GM18508 (cell line): ENCODE measurements at regions not wholly inside any gene's neighbourhood (a gene's known extent, or its start where the extent isn't known, plus 50 kb on each side); places are given as distances from the start of the nearest gene placed in this dataset.

Experiments used
- ATAC-seq: cut with Tn5 transposase; IDR thresholded peaks from one replicate; pipeline ENCODE4 v1.9.1; 2021; ENCODE audit warnings: moderate number of reproducible peaks; ENCODE audit not compliant: insufficient read depth, unreplicated experiment

DNA sequence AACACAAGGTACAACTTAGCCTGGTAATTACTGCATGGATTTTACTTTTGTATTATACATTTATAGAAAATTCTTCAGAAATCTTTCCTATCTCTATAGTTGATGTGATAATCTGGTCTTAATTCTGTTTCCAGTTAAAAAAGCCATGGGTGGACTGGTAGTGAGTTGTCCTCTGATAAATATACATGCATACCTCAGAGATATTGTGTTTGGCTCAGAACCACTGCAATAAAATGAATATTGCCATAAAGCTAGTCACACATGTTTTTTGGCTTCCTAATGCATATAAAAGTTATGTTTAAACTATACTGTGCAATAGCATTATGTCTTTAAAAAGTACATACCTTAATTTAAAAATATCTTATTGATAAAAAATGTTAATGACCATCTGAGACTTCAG, 708.6 kb upstream of the MARCKS start:
- no peak for ATAC-seq

DNA sequence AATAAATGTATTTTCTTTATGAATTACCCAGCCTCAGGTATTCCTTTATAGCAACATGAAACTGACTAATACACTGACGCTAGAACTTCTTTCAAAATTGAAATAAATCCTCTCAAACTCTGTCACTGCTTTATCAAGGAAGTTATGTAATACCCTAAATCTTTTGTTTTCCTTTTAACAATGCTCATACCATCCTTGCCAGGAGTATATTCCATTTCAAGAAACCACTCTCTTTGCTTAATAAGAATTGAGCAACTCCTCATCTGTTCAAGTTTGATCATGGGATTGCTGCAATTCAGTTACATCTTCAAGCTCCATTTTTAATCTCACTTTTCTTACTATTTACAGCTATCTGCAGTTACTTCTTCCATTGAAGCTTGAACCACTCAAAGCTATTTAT, 707.6 kb upstream of the MARCKS start:
- ATAC-seq, result no peak

DNA sequence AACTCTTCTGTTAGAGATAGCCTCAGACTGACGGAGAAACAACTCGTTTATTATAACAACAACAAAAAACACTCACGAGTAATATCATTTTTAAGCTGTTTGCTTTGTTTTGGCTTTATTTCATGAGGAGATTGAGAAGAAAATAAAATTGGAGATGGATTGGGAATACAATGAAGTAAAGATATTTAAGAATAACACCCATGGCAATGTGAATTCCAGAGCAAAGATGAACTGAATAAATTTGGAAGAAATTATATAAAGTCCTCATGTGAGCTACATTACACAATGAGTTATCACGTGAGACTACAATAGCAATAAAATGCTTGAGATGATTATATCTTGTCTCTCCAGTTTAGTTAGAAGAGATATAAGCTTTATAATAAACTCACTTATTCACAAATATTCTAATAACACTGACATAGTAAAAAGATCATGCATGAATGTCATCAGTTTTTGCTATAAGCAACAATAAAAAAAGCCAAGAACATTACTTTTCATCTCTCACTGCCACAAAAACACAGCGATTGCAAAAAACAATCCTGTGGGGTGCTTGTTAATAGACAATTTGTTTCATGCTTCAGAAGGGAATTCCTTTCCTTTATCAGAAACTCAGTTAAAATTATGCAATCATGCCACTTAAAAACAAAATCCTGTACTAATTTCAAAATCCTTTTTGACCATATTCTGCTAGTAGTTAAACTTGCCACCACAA, 696.7 kb upstream of the MARCKS start:
- ATAC-seq, result no peak

DNA sequence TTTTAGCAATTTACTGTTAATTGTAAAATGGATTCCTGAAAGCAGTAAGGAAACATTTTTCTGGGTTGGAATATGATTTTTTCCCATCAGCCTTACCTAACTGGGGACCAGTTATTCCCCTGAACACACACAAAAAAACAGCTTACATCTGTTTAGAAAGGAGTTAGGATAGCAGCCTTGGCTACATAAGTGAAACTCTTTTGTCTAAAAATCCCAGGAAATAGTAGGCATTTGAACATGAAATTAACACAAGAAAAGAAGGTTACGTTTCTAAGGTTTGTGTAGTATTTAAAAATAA, 696.2 kb upstream of the MARCKS start:
- no peak for ATAC-seq

DNA sequence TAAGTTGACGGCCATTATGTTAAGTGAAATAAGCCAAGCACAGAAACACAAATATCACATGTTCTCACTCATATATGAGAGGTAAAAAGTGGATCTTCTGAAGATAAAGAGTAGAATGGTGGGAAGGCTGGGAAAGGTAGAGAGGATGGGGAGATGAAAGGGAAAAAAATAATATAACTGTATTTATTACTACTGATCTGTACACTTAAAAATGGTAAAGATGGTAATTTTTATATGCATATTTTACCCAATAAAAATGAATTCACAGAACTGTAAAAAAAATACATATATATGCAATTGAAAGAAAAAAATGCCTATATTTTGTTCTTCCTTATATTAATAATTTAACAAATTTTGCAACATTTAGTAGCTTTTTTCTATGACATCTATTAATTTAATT, 694.4 kb upstream of the MARCKS start:
- ATAC-seq, result no peak

DNA sequence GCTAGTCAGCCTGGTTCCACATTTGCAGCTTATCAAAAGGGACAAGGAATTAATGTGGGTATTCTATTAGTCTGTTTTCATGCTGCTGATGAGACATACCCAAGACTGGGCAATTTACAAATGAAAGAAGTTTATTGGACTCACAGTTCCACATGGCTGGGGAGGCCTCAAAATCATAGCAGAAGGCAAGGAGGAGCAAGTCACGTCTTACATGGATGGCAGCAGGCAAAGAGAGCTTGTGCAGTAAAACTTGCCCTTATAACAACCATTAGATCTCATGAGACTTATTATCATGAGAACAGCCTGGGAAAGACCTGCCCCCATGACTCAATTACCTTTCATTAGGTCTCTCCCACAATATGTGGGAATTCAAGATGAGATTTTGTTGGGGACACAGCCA, 689.1 kb upstream of the MARCKS start:
- no peak for ATAC-seq

DNA sequence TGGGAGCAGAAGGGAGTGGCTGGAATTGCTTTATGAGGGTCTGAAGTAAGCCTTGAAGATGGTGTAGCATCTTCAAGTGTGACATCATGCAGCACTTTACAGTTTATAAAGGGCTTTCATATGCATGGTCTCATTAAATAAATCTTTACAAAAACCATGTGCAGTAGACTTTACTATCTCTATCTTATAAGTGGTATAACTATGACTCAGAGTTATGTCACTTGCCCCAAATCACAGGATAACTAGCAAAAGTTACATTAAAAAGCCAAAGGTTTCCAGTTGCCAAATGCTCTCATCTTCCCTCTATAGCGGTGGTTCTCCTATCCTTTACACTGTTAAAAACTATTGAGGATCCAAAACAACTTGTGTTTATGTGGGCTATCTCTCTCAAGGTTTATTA, 687.7 kb upstream of the MARCKS start:
- no peak for ATAC-seq

DNA sequence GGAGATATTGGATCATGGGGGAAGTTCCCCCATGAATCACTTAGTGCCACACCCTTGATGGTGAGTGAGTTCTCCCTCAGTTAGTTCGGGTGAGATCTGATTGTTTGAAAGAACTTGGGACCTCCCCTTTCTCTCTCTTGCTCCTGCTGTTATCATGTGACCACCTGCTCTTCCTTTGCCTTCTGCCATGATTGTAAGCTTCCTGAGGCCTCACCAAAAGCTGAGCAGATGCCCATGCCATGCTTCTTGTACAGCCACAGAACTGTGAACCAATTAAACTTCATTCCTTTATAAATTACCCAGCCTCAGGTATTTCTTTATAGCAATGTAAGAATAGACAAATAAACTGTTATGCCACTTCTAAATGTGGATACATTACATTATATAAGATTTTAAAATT, 686.7 kb upstream of the MARCKS start:
- no peak for ATAC-seq

DNA sequence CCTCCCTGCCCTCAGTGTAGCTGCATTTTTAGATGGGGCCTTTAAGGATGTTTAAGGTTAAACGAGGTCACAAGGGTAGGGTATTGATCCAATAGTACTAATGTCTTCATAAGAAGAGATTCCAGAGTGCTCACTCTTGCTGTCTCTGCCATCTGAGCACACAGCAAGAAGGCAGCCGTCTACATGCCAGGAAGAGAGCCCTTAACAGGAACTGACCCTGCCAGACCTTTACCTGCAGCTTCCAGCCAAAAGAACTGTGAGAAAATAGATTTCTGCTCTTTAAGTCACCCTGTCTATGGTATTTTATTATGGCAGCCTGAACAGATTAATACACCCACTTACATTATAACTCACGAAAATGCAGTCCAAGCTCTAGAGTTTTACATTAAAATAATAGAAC, 685.3 kb upstream of the MARCKS start:
- no peak for ATAC-seq

DNA sequence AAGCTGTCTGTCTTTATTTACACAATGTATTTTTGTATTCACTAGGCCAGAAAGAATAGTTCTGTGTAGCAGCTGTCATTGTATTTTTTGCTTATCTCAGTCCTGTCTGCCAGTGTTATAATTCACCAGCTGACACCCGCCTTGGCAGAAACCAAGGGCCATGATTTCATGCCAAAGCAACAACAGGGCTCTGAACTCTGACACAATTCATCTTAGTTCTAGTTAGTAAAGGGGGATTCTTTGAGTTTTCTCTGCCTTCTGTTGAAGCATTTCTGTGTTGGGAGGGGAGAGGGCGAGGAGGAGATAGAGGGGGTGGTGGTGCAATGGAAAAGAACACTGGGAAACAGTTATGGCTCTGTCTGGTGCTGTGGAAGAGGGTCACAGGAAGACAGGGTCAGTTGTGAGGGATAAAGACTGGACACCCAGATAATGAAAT, 684.6 kb upstream of the MARCKS start:
- ATAC-seq, result no peak

DNA sequence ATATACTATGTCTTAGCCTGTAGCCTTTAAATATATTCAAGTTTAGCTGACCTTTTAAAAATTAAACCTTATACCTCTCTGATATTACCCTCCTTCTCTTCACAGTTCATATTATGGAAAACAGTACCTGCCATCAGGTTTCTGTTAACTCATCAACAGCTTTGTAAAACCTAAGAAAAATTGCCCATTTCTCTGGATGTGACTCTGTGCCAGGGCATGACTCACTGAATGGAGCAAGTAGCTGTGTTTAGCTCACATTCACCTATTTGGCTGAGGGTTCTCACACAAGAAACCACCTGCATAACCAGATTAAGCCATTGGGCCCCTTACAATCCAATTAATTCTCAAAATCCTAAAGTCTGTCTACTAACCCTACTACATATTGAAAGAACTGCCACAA, 678.8 kb upstream of the MARCKS start:
- ATAC-seq, result no peak

DNA sequence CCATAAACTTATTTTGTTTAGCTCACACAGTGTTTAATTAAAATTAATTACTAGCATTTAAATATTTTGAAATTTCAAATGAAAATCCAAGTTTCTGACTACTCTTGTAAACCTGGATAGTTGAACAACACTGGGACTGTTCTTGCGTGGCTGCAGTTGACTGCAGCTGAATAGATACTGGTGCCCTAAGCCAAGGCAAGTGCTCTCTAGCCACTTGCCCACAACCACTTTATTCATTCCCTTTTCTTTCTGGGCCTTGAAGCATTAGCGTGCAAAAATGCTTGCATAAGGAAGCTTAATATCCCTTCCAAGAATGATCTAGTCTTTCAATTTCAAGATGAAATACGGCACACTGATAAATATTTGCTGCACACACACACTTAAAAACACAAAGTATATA, 676.0 kb upstream of the MARCKS start:
- ATAC-seq, result no peak

DNA sequence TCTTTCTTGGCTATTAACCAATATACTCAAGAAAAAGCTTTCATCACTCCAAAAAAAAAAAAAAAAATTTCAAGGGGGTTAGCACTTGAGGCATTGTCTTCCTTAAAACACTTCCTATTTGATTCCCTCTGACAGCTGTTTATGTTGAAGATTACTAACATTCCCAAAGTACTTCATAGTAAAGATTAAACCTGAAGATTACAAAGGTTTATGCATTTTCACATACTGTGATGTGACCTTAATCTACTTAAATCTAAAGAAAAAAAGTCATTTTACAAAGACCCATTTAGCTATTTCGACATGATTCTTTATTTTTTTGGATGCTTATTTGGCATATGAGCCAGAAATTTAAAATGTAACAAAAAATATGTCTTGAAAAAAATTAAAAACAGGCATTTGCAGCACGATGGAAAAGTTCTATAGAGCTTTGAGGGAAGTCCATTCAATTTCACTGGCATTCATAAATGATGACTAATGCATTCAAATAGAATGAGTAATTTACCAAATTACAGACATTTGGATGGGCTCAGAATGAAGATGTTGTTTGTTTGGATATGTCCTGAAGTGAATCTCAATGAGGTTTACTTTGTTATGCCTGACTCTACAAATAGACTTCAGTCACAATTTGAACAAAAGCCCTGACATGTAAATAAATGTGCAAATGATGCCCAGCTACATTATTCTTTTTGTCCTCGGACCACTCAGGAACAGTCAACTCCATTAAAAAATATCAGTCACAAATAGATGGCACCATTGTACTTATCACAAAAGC, 674.6 kb upstream of the MARCKS start:
- no peak for ATAC-seq

DNA sequence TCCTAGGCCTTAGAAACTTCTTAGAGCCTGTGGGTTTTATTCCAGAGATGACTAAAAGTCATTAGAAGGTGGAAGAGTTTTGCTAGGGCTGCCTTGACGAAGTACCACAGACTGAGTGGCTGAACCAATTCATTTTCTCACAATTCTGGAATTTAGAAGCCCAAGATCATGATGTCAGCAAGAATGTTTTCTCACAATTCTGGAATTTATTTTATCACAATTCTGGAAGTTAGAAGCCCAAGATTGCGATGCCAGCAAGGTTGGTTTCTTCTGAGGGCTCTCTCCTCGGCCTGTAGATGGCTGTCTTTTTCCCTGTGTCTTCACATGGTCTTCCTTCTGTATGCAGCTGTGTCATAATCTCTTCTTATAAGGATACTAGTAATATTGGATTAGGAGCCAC, 672.9 kb upstream of the MARCKS start:
- no peak for ATAC-seq

DNA sequence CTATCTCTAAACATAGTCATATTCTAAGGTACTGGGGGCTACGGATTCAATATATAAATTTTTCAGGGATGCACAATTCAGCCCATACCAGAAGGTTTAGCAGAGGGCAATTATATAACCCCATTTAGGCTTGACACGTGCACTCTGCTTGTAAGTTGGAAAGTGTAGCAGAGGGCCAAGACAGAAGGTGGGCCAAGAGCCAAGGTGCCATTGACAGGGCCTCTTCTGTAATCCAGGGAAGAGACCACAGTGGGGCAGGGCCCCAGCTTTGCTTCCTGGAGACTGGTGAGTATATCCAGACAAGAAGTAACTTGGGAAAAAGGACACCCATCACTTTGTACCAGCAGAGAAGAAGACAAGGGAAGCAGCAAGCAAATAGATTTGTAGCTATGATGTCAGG, 672.4 kb upstream of the MARCKS start:
- no peak for ATAC-seq

DNA sequence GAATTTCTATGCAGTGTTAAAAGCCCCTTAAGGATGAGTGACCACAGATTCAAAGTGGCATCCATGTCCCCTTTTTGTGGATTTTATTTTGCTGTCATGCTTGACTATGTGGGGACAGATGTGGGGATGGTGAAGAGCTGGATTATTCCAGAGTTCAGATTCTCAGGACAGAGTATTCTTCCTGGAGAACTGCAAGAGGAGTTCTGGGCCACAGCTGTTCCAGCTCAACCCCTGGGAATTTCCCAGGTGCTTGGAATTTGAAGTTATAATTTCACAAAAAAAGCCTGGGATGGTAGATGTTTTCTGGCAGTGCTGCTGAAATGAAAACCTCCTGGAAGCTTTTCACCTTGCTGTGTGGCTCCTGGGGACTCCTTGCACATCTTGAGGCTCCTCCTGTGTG, 671.8 kb upstream of the MARCKS start:
- ATAC-seq, result no peak

DNA sequence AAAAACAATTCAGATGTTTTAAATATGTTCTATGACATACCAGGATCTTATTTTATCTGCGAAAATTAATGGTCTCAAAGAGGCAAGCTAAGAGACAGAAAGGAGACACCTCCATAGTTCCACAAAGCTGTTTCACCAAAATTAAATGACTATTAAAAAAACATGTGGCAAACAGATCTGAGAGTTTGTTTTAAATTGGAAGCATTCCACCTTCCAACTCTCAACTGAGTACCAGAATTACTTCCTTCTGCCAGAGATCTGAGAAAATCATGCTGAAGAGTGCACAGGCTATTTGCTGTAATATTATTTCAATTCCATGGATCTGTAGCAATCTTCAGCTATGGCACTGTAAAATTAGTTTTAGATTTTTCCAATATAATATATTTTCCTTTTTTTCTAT, 669.5 kb upstream of the MARCKS start:
- ATAC-seq, result no peak

DNA sequence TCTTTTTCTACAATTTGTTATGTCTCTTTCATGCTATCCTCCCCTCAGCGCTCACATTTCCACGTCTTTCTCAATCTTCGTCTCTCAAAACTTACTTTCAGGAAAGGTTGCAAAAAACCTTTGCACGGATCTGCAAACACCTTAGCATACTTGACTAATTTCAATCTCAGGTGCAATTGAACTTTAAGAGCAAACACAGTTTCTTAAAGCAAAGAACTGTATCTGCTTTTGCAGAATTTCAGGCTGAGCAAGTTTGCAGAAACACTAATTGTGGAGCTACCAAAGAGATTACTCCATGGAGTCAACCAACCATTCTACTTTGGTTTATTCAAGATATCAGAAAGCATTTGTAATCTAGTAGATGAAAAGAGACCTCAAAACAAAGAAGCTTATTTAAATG, 668.2 kb upstream of the MARCKS start:
- ATAC-seq, result no peak

DNA sequence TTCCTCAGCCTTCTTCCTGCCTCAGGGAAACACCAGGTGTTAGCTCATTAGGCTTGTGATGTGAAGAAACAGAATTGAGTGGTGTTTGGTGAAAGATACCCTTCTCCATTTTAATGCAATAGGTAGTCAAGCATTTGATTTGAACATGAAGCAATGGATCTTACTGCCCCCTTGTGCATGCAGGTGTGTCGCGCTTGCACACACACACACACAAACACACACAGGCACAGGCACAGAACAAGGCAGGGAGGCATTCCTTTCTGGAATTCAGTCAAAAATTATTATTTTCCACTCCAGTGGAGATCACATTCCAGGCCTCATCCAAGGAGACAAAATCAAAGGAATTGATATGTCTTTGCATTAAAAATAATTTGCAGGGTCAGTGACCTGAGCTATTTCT, 667.0 kb upstream of the MARCKS start:
- no peak for ATAC-seq

DNA sequence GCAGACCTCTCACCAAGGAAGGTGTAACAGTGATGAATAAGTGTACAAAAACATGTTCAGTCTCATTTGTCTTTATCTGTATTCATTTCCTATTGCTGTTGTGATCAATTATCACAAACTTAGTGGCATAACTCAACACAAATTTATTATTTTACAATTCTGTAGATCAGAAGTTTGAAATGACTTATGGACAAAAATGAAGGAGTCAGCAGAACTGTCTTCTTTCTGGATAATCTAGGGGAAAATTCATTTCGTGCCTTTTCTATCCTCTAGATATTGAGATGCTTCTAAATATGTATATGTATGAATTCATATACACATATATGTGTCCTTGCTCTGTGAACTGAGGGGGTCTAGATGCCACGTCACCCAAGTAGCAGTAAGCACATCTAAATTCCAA, 663.1 kb upstream of the MARCKS start:
- ATAC-seq, result no peak

DNA sequence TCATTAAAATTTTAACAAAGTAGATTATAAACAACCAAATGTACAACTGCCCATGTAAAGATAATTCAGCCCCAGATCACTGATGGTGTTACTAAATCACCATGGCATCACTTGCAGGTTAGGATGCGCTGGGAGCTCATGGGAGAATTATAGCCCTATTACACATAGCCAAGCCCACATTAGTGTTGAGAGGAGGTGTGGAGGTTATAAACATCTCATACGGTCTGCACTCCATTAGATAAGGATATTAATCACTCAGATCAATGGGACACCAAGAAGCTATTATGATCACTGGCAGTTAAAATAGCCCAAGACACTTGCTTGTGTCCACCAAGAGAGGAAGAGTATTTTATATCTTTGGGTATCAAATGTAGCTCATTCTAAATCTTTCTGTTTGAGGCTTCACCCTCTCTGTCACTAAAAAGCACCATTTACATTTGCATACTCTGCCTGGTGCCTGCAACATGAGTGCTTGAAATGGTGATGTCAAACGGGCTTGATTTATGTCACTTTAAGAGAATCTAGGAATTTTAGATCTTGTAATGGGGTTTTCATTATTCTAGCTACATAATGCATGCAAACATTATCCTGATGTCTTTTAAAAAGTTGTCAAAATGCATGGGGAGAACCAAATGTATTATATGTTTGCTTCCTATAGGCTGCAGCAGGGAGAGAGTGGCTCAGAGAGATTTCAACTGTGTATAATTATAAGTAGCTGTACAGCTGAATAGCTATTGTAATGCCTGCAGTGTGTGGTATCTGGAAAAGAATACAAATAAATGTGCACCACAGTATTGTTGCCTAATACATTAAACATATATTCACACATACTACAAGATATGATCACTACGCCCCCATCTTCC, 654.1 kb upstream of the MARCKS start:
- no peak for ATAC-seq
